Activated CD8-positive, alpha-beta memory T cell treated with anti-CD3 and anti-CD28 coated beads, Interleukin-2, amount 10 ng/mL, durations not matched to agents 7 days and 5 days (primary cell): ENCODE measurements at regions not wholly inside any gene's neighbourhood (a gene's known extent, or its start where the extent isn't known, plus 50 kb on each side); places are given as distances from the start of the nearest gene placed in this dataset.
"Not testable (repeated sequence)": the region's sequence is repeated elsewhere in the genome, so short reads cannot be mapped to it uniquely, and the experiment has no call there.

Experiments
- ATAC-seq: fragments of 150-1000 bp; cut with Tn5 transposase; one replicate; pipeline ENCODE4 v1.10.0; 2021; ENCODE audit warnings: moderate library complexity
- CTCF ChIA-PET: fragments of 350-600 bp; sonication (Branson Sonifier 250); formaldehyde crosslinking; loops from one replicate; lab custom pipeline; 2021; ENCODE audit warnings: antibody characterized with exemption; lab: Charles Lee
- DNase-seq: peaks from one replicate; pipeline ENCODE4 v3.0.0-alpha.2; 2020
- H3K27ac Mint-ChIP-seq: one replicate; pipeline ENCODE4 v1.8.0; 2021; ENCODE audit warnings: mild to moderate bottlenecking, mixed read lengths
- H3K27me3 Mint-ChIP-seq: one replicate; pipeline ENCODE4 v1.8.0; 2021; ENCODE audit warnings: mixed read lengths
- H3K36me3 Mint-ChIP-seq: one replicate; pipeline ENCODE4 v1.8.0; 2021; ENCODE audit warnings: mild to moderate bottlenecking, mixed read lengths
- H3K4me1 Mint-ChIP-seq: one replicate; pipeline ENCODE4 v1.8.0; 2021; ENCODE audit warnings: mixed read lengths
- H3K4me3 Mint-ChIP-seq: one replicate; pipeline ENCODE4 v1.8.0; 2021; ENCODE audit warnings: mild to moderate bottlenecking, moderate library complexity, mixed read lengths
- H3K9me3 Mint-ChIP-seq: one replicate; pipeline ENCODE4 v1.8.0; 2022; ENCODE audit warnings: low read depth, mixed read lengths

GRCh38 chr15:91632981-91633380, 220.5 kb upstream of the SLCO3A1 start:
- DNase-seq (no peak), ATAC-seq (no peak)
- Mint-ChIP-seq H3K36me3 (no peaks in the 10 kb centered on the region), H3K27ac (no peak overlapping the region), H3K4me1 (no peaks in the 10 kb centered on the region), H3K9me3 (no peaks in the 10 kb centered on the region), H3K27me3 (no peaks in the 10 kb centered on the region), H3K4me3 (no peak overlapping the region)
- CTCF ChIA-PET: no interaction called here

- H3K4me3 Mint-ChIP-seq: no peak overlapping the region
- no peaks in the 10 kb centered on the region for H3K36me3 Mint-ChIP-seq
- no peaks in the 10 kb centered on the region for H3K9me3 Mint-ChIP-seq
- no peak for ATAC-seq
- H3K4me1 Mint-ChIP-seq: no peaks in the 10 kb centered on the region
- H3K27me3 Mint-ChIP-seq: no peaks in the 10 kb centered on the region
- CTCF ChIA-PET: no interaction called here
- no peak for DNase-seq
- no peak overlapping the region for H3K27ac Mint-ChIP-seq
Measured at GRCh38 chr15:91634179-91634578, 219.3 kb upstream of the SLCO3A1 start.

- Mint-ChIP-seq H3K27ac (no peak overlapping the region), H3K4me1 (no peaks in the 10 kb centered on the region), H3K36me3 (no peaks in the 10 kb centered on the region), H3K27me3 (no peaks in the 10 kb centered on the region), H3K9me3 (no peaks in the 10 kb centered on the region), H3K4me3 (no peak overlapping the region)
- no peak for DNase-seq
- CTCF ChIA-PET: no interaction called here
- no peak for ATAC-seq
Measured at GRCh38 chr15:91635080-91635479, 218.4 kb upstream of the SLCO3A1 start.

GRCh38 chr15:91635641-91636040, 217.9 kb upstream of the SLCO3A1 start:
- ATAC-seq: no peak
- Mint-ChIP-seq H3K27me3 (no peaks in the 10 kb centered on the region), H3K27ac (no peak overlapping the region), H3K9me3 (no peaks in the 10 kb centered on the region), H3K4me3 (no peak overlapping the region), H3K4me1 (no peaks in the 10 kb centered on the region), H3K36me3 (no peaks in the 10 kb centered on the region)
- no peak for DNase-seq
- CTCF ChIA-PET: no interaction called here

- Mint-ChIP-seq H3K27ac (no peak overlapping the region), H3K27me3 (peaks cover 18% of the 10 kb centered on the region), H3K4me1 (no peaks in the 10 kb centered on the region), H3K4me3 (no peak overlapping the region), H3K36me3 (no peaks in the 10 kb centered on the region), H3K9me3 (no peaks in the 10 kb centered on the region)
- ATAC-seq: no peak
- CTCF ChIA-PET: no interaction called here
- DNase-seq: no peak
Measured at GRCh38 chr15:91649016-91649415, 204.5 kb upstream of the SLCO3A1 start.

GRCh38 chr15:91649831-91650321, 203.6 kb upstream of the SLCO3A1 start:
- Mint-ChIP-seq H3K36me3 (no peaks in the 10 kb centered on the region), H3K4me3 (no peak overlapping the region), H3K4me1 (no peaks in the 10 kb centered on the region), H3K27ac (no peak overlapping the region), H3K27me3 (peaks cover 18% of the 10 kb centered on the region), H3K9me3 (no peaks in the 10 kb centered on the region)
- no peak for DNase-seq
- CTCF ChIA-PET: no interaction called here
- no peak for ATAC-seq

- no peaks in the 10 kb centered on the region for H3K9me3 Mint-ChIP-seq
- no peaks in the 10 kb centered on the region for H3K36me3 Mint-ChIP-seq
- DNase-seq (no peak), ATAC-seq (no peak)
- H3K4me1 Mint-ChIP-seq: peaks cover 10% of the 10 kb centered on the region
- no peak overlapping the region for H3K4me3 Mint-ChIP-seq
- CTCF ChIA-PET: no interaction called here
- peaks cover 24% of the 10 kb centered on the region for H3K27me3 Mint-ChIP-seq
- no peak overlapping the region for H3K27ac Mint-ChIP-seq
Measured at GRCh38 chr15:91651251-91651650, 202.3 kb upstream of the SLCO3A1 start.

GRCh38 chr15:91652610-91653207, 200.8 kb upstream of the SLCO3A1 start:
- peaks cover 35% of the 10 kb centered on the region for H3K27me3 Mint-ChIP-seq
- peaks cover 10% of the 10 kb centered on the region for H3K4me1 Mint-ChIP-seq
- no peaks in the 10 kb centered on the region for H3K36me3 Mint-ChIP-seq
- ATAC-seq (no peak), DNase-seq (no peak)
- no peak overlapping the region for H3K27ac Mint-ChIP-seq
- CTCF ChIA-PET: no interaction called here
- H3K9me3 Mint-ChIP-seq: no peaks in the 10 kb centered on the region
- H3K4me3 Mint-ChIP-seq: no peak overlapping the region

- not testable (repeated sequence) for H3K36me3 Mint-ChIP-seq, H3K4me3 Mint-ChIP-seq, H3K9me3 Mint-ChIP-seq, H3K27ac Mint-ChIP-seq
- ATAC-seq: peak; percentile 23
- DNase-seq: peak; percentile 43
- Mint-ChIP-seq H3K27me3 (peaks cover 48% of the 10 kb centered on the region), H3K4me1 (peaks cover 19% of the 10 kb centered on the region)
- CTCF ChIA-PET: interaction anchor here (1.3 kb wide), 2 partner anchors 51 to 353 kb away, joined by 5 read pairs; no protein-coding TSS in a partner anchor
Measured at GRCh38 chr15:91655563-91656290, 197.8 kb upstream of the SLCO3A1 start.

- DNase-seq: no peak
- H3K4me3 Mint-ChIP-seq: no peak overlapping the region
- no peaks in the 10 kb centered on the region for H3K36me3 Mint-ChIP-seq
- H3K27ac Mint-ChIP-seq: no peak overlapping the region
- no peaks in the 10 kb centered on the region for H3K9me3 Mint-ChIP-seq
- CTCF ChIA-PET: no interaction called here
- peak; percentile 27 for ATAC-seq
- H3K4me1 Mint-ChIP-seq: peaks cover 17% of the 10 kb centered on the region
- H3K27me3 Mint-ChIP-seq: peaks cover 38% of the 10 kb centered on the region
Measured at GRCh38 chr15:91660174-91660649, 193.3 kb upstream of the SLCO3A1 start.

- Mint-ChIP-seq H3K9me3 (no peaks in the 10 kb centered on the region), H3K27me3 (peaks cover 7% of the 10 kb centered on the region), H3K4me3 (no peak overlapping the region), H3K36me3 (no peaks in the 10 kb centered on the region), H3K4me1 (peaks cover 9% of the 10 kb centered on the region), H3K27ac (no peak overlapping the region)
- CTCF ChIA-PET: no interaction called here
- DNase-seq (no peak), ATAC-seq (no peak)
Measured at GRCh38 chr15:91664224-91664836, 189.2 kb upstream of the SLCO3A1 start.

- H3K27me3 Mint-ChIP-seq: peaks cover 6% of the 10 kb centered on the region
- ATAC-seq: no peak
- H3K4me3 Mint-ChIP-seq: no peak overlapping the region
- DNase-seq: no peak
- CTCF ChIA-PET: no interaction called here
- no peaks in the 10 kb centered on the region for H3K36me3 Mint-ChIP-seq
- peaks cover 3% of the 10 kb centered on the region for H3K4me1 Mint-ChIP-seq
- H3K9me3 Mint-ChIP-seq: no peaks in the 10 kb centered on the region
- H3K27ac Mint-ChIP-seq: no peak overlapping the region
Measured at GRCh38 chr15:91665212-91665611, 188.3 kb upstream of the SLCO3A1 start.

- H3K27ac Mint-ChIP-seq: no peak overlapping the region
- no peaks in the 10 kb centered on the region for H3K36me3 Mint-ChIP-seq
- H3K4me1 Mint-ChIP-seq: no peaks in the 10 kb centered on the region
- DNase-seq (no peak), ATAC-seq (no peak)
- H3K9me3 Mint-ChIP-seq: no peaks in the 10 kb centered on the region
- CTCF ChIA-PET: interaction anchor here (1.1 kb wide), 1 partner anchor 38 kb away, joined by 5 read pairs; no protein-coding TSS in a partner anchor
- peaks cover 3% of the 10 kb centered on the region for H3K27me3 Mint-ChIP-seq
- H3K4me3 Mint-ChIP-seq: no peak overlapping the region
Measured at GRCh38 chr15:91668370-91668769, 185.1 kb upstream of the SLCO3A1 start.

GRCh38 chr15:91670108-91670507, 183.4 kb upstream of the SLCO3A1 start:
- H3K9me3 Mint-ChIP-seq: peaks cover 6% of the 10 kb centered on the region
- no peak for DNase-seq
- CTCF ChIA-PET: no interaction called here
- no peaks in the 10 kb centered on the region for H3K4me1 Mint-ChIP-seq
- H3K27me3 Mint-ChIP-seq: peaks cover 5% of the 10 kb centered on the region
- ATAC-seq: no peak
- H3K4me3 Mint-ChIP-seq: no peak overlapping the region
- H3K27ac Mint-ChIP-seq: no peak overlapping the region
- H3K36me3 Mint-ChIP-seq: no peaks in the 10 kb centered on the region
